Transverse colon (tissue), 4 donors: ENCODE measurements at regions not wholly inside any gene's neighbourhood (a gene's known extent, or its start where the extent isn't known, plus 50 kb on each side); places are given as distances from the start of the nearest gene placed in this dataset.
"Not testable (repeated sequence)": the region's sequence is repeated elsewhere in the genome, so short reads cannot be mapped to it uniquely, and the experiment has no call there.

ENCODE experiments used
- CTCF ChIP-seq, 5 experiments: fragments of 200-600 bp in 3 of 5; fragments of 450-650 bp in 2 of 5; sonication (generic) in 3 of 5; IDR thresholded peaks; 1 replicate in 2 of 5; 2 replicates in 3 of 5; pipeline ENCODE4 v1.5.1; 2016 to 2017; ENCODE audit warnings: antibody characterized with exemption in 5 of 5, inconsistent platforms in 3 of 5, mild to moderate bottlenecking in 2 of 5, moderate library complexity in 1 of 5
- EP300 ChIP-seq: sonication (generic); formaldehyde crosslinking; IDR thresholded peaks from one replicate; pipeline ENCODE4 v1.6.1; 2017; ENCODE audit warnings: antibody characterized with exemption, low read depth
- POLR2AphosphoS5 ChIP-seq, 3 donors: sonication (generic); formaldehyde crosslinking; IDR thresholded peaks; one replicate each; pipeline ENCODE4 v1.6.1; 2016; ENCODE audit warnings: antibody characterized with exemption in 3 of 3

- not testable (repeated sequence) for TF ChIP-seq POLR2AphosphoS5 (IDR thresholded peaks at IDR 0.05); CTCF (IDR thresholded peaks at IDR 0.05); EP300
Observed at GRCh38 chr7:103227787-103228186, 69.4 kb upstream of the PMPCB start.
